ENCODE measurements at regions not wholly inside any gene's neighbourhood (a gene's known extent, or its start where the extent isn't known, plus 50 kb on each side); places are given as distances from the start of the nearest gene placed in this dataset.

- Histone ChIP-seq H3K36me3 (ENCODE audit: control insufficient read depth in 1 of 2, insufficient read depth in 2 of 2, low read length in 2 of 2) (no peaks in the 10 kb centered on the region), H3K9ac (ENCODE audit: low read length) (no peak overlapping the region), H3K4me3 (replicated peaks in 1 of 2; ENCODE audit: low read depth in 1 of 2, low read length in 2 of 2) (no peak overlapping the region), H3K79me2 (ENCODE audit: insufficient read depth, low read length) (no peaks in the 10 kb centered on the region), H2AFZ (ENCODE audit: low read depth, low read length, poor library complexity, severe bottlenecking) (no peak overlapping the region), H3K27ac (ENCODE audit: low read depth, low read length) (no peak overlapping the region), H3K4me2 (ENCODE audit: low read length) (no peak overlapping the region), H3K4me1 (ENCODE audit: control insufficient read depth in 1 of 2, insufficient read depth in 2 of 2, low read length in 2 of 2) (peaks cover 0 to 4% of the 10 kb centered on the region in 2 experiments; a peak in 1 of 4 replicates), H3K9me3 (ENCODE audit: control insufficient read depth in 1 of 2, insufficient read depth in 1 of 2, low read depth in 1 of 2, low read length in 2 of 2) (peaks cover 5 to 7% of the 10 kb centered on the region in 2 experiments; a peak in 1 of 4 replicates), H4K20me1 (ENCODE audit: insufficient read depth) (no peaks in the 10 kb centered on the region), H3K27me3 (ENCODE audit: insufficient read depth, low read length) (no peaks in the 10 kb centered on the region), H3K9me2 (ENCODE audit: insufficient read depth) (no peaks in the 10 kb centered on the region)
- no peak for DNase-seq (ENCODE audit: low read depth, low spot score)
- POLR2A ChIA-PET: no interaction called here
- BruUV-seq (replicated peaks): no TSS peak
- CTCF ChIA-PET: no interaction called here
- RAD21 ChIA-PET (ENCODE audit: low non-redundant PET in 1 of 2, low total read pairs in 2 of 2, uncharacterized antibody in 2 of 2, unreplicated experiment in 2 of 2): no interaction called here
- TF ChIP-seq ZFX (IDR thresholded peaks at IDR 0.05): no peak
- no peak for TF ChIP-seq ATF3 (IDR thresholded peaks at IDR 0.05)
- no peak for TF ChIP-seq FOSL1 (IDR thresholded peaks at IDR 0.05; ENCODE audit: low read depth)
- no peak for TF ChIP-seq SIN3A (IDR thresholded peaks at IDR 0.05; ENCODE audit: low read depth)
- TF ChIP-seq CEBPB (IDR thresholded peaks at IDR 0.05; ENCODE audit: low read depth): no peak
- no peak for TF ChIP-seq POLR2A (IDR thresholded peaks at IDR 0.05; ENCODE audit: borderline replicate concordance, extremely low read depth, insufficient read depth, insufficient read length)
- TF ChIP-seq YY1 (IDR thresholded peaks at IDR 0.05; ENCODE audit: extremely low read depth, insufficient replicate concordance, low read depth, low read length): no peak
- TF ChIP-seq REST (IDR thresholded peaks at IDR 0.05; ENCODE audit: low read depth): no peak
- TF ChIP-seq ZBTB33 (IDR thresholded peaks at IDR 0.05; ENCODE audit: extremely low read depth, insufficient replicate concordance, low read length): no peak
- no peak for TF ChIP-seq ELF1 (IDR thresholded peaks at IDR 0.05; ENCODE audit: borderline replicate concordance, low read depth)
- no peak for TF ChIP-seq CBX3 (IDR thresholded peaks at IDR 0.05; ENCODE audit: low read depth)
- no peak for TF ChIP-seq POLR2AphosphoS5 (IDR thresholded peaks at IDR 0.05; ENCODE audit: low read depth, low read length)
- ATAC-seq: no peak
- intact Hi-C loops (cut with micrococcal nuclease): no loop called here
These were observed 733.1 kb downstream of the MATN1 start for GRCh38 chr1:29990304-29990703.

Measured in HCT116 (cell line).